Right lobe of liver (tissue), 4 donors: ENCODE measurements at regions not wholly inside any gene's neighbourhood (a gene's known extent, or its start where the extent isn't known, plus 50 kb on each side); places are given as distances from the start of the nearest gene placed in this dataset.

Source experiments
- POLR2A ChIP-seq: fragments of 450-650 bp; IDR thresholded peaks from one replicate; pipeline ENCODE4 v1.6.1; 2017; ENCODE audit warnings: antibody characterized with exemption, mild to moderate bottlenecking
- TF ChIP-seq, protein P1 (sequence below), 4 donors: fragments of 200-600 bp in 3 of 4; fragments of 450-650 bp in 1 of 4; IDR thresholded peaks; one replicate each; pipeline versions ENCODE4 v1.5.1 to v1.8.0; 2016 to 2022; ENCODE audit warnings: antibody characterized with exemption in 4 of 4, mild to moderate bottlenecking in 2 of 4
- donor health status: DM: no; HTN: no; CAD: no.
- donor health status: DM: no; HTN: no; CAD: no.
- donor health status: DM: no; HTN: yes; CAD: no.

- TF ChIP-seq, protein P1, sequence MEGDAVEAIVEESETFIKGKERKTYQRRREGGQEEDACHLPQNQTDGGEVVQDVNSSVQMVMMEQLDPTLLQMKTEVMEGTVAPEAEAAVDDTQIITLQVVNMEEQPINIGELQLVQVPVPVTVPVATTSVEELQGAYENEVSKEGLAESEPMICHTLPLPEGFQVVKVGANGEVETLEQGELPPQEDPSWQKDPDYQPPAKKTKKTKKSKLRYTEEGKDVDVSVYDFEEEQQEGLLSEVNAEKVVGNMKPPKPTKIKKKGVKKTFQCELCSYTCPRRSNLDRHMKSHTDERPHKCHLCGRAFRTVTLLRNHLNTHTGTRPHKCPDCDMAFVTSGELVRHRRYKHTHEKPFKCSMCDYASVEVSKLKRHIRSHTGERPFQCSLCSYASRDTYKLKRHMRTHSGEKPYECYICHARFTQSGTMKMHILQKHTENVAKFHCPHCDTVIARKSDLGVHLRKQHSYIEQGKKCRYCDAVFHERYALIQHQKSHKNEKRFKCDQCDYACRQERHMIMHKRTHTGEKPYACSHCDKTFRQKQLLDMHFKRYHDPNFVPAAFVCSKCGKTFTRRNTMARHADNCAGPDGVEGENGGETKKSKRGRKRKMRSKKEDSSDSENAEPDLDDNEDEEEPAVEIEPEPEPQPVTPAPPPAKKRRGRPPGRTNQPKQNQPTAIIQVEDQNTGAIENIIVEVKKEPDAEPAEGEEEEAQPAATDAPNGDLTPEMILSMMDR (IDR thresholded peaks at IDR 0.05) = no peak
- no peak for TF ChIP-seq POLR2A
These were observed 263.2 kb downstream of the XXYLT1 start for GRCh38 chr3:195007766-195008165.
